HFFc6 (cell line): ENCODE measurements at regions not wholly inside any gene's neighbourhood (a gene's known extent, or its start where the extent isn't known, plus 50 kb on each side); places are given as distances from the start of the nearest gene placed in this dataset.

Source experiments
- DNase-seq: peaks from one replicate; pipeline ENCODE4 v3.0.0-alpha.2; 2018
- H3K27ac Mint-ChIP-seq: 2 replicates; pipeline ENCODE4 v1.8.0; 2020; ENCODE audit warnings: mild to moderate bottlenecking, mixed read lengths
- H3K27me3 Mint-ChIP-seq: 2 replicates; pipeline ENCODE4 v1.8.0; 2021; ENCODE audit warnings: mild to moderate bottlenecking, moderate library complexity, mixed read lengths; ENCODE audit not compliant: insufficient read depth
- H3K36me3 Mint-ChIP-seq: 2 replicates; pipeline ENCODE4 v1.8.0; 2021; ENCODE audit warnings: low read depth, mixed read lengths
- H3K4me1 Mint-ChIP-seq: 2 replicates; pipeline ENCODE4 v1.8.0; 2020; ENCODE audit warnings: low read depth, mixed read lengths
- H3K4me3 Mint-ChIP-seq: 2 replicates; pipeline ENCODE4 v1.8.0; 2020; ENCODE audit warnings: mild to moderate bottlenecking, moderate library complexity, mixed read lengths
- H3K9me3 Mint-ChIP-seq: 2 replicates; pipeline ENCODE4 v1.8.0; 2020; ENCODE audit warnings: mild to moderate bottlenecking, mixed read lengths
- TF ChIP-seq, protein P1 (sequence below): fragments of 200-600 bp; sonication (generic); IDR thresholded peaks from 2 replicates; pipeline ENCODE4 v1.5.0; 2021; ENCODE audit warnings: antibody characterized with exemption, mild to moderate bottlenecking

DNA sequence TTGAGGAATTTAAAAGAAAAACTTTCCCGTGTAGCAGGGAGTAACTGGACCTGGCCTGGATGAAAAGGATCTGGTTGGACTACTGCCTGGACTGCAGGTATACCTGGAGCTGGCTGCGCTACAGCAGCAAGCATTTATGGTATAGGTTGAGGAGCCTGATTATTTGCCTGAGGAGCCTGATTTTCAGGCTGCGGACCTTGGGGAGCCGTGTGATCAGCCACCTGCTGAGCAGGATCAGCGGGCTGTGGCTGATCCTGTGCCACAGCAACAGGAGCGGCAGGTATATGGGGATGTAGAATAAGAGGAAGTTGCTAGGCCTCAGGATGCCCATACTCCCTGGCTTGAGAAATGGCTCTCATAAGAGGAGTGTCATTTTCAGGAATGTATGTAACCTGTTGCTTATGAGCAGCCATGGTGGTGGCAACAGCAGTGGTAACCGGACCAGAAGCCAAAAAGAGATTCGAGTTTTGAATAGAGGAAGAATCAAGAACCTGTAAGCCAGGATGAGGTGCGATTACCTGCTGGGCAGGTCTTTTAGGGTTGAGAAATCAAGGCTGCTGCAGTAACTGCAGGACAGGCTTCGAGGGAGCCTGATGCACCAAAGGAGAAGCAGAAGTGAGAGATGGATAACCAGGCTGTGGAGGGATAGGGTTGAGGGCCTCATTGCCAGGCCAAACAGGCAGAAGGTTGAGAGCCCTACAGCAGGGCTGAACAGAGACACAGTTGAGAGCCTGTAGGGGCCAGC is 60.9 kb upstream of the ARL4D start:
- DNase-seq, result no peak
- H3K4me1 Mint-ChIP-seq, result peaks cover 54% of the 10 kb centered on the region
- peaks cover 7% of the 10 kb centered on the region for H3K27me3 Mint-ChIP-seq
- TF ChIP-seq, protein P1, sequence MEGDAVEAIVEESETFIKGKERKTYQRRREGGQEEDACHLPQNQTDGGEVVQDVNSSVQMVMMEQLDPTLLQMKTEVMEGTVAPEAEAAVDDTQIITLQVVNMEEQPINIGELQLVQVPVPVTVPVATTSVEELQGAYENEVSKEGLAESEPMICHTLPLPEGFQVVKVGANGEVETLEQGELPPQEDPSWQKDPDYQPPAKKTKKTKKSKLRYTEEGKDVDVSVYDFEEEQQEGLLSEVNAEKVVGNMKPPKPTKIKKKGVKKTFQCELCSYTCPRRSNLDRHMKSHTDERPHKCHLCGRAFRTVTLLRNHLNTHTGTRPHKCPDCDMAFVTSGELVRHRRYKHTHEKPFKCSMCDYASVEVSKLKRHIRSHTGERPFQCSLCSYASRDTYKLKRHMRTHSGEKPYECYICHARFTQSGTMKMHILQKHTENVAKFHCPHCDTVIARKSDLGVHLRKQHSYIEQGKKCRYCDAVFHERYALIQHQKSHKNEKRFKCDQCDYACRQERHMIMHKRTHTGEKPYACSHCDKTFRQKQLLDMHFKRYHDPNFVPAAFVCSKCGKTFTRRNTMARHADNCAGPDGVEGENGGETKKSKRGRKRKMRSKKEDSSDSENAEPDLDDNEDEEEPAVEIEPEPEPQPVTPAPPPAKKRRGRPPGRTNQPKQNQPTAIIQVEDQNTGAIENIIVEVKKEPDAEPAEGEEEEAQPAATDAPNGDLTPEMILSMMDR, result no peak
- no peaks in the 10 kb centered on the region for H3K9me3 Mint-ChIP-seq
- H3K4me3 Mint-ChIP-seq, result no peak overlapping the region
- no peak overlapping the region for H3K27ac Mint-ChIP-seq
- no peaks in the 10 kb centered on the region for H3K36me3 Mint-ChIP-seq

DNA sequence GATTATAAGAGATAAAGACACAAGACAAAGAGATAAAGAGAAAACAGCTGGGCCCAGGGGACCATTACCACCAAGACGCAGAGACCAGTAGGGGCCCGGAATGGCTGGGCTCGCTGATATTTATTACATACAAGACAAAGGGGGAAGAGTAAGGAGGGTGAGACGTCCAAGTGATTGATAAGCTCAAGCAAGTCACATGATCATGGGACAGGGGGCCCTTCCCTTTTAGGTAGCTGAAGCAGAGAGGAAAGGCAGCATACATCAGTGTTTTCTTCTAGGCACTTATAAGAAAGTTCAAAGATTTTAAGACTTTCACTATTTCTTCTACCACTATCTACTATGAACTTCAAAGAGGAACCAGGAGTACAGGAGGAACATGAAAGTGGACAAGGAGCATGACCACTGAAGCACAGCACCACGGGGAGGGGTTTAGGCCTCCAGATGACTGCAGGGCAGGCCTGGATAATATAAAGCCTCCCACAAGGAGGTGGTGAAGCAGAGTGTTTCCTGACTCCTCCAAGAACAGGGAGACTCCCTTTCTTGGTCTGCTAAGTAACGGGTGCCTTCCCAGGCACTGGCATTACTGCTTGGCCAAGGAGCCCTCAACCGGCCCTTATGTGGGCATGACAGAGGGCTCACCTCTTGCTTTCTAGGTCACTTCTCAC is 63.9 kb upstream of the ARL4D start:
- no peaks in the 10 kb centered on the region for H3K36me3 Mint-ChIP-seq
- H3K9me3 Mint-ChIP-seq, result no peaks in the 10 kb centered on the region
- H3K27ac Mint-ChIP-seq, result no peak overlapping the region
- DNase-seq, result no peak
- TF ChIP-seq, protein P1, result no peak
- peaks cover 7% of the 10 kb centered on the region for H3K27me3 Mint-ChIP-seq
- no peak overlapping the region for H3K4me3 Mint-ChIP-seq
- H3K4me1 Mint-ChIP-seq, result peaks cover 43% of the 10 kb centered on the region

DNA sequence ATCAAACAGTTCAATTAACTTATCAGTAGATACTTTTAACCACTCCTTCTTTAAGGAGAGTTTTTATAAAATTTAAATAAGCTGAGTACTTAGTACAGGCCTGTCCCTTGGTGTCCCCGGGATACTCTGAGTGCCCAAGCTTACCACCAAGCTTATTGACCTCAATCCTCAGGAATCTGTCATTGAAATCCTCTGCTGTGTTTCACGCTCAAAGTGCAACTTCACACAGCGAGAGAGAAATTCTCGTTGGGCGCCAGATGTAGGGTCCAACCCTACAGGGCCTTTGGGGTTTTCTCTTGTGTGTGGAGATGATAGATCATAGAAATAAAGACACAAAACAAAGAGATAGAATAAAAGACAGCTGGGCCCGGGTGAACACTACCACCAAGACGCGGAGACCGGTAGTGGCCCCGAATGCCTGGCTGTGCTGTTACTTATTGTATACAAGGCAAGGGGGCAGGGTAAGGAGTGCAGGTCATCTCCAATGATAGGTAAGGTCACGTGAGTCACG is 65.3 kb upstream of the ARL4D start:
- no peaks in the 10 kb centered on the region for H3K36me3 Mint-ChIP-seq
- H3K4me1 Mint-ChIP-seq, result peaks cover 46% of the 10 kb centered on the region
- no peak for DNase-seq
- TF ChIP-seq, protein P1, result no peak
- H3K27me3 Mint-ChIP-seq, result peaks cover 5% of the 10 kb centered on the region
- peak overlapping the region; percentile 57; the same call in 1 of the 2 replicates for H3K4me3 Mint-ChIP-seq
- peak overlapping the region; percentile 40 for H3K27ac Mint-ChIP-seq
- no peaks in the 10 kb centered on the region for H3K9me3 Mint-ChIP-seq

DNA sequence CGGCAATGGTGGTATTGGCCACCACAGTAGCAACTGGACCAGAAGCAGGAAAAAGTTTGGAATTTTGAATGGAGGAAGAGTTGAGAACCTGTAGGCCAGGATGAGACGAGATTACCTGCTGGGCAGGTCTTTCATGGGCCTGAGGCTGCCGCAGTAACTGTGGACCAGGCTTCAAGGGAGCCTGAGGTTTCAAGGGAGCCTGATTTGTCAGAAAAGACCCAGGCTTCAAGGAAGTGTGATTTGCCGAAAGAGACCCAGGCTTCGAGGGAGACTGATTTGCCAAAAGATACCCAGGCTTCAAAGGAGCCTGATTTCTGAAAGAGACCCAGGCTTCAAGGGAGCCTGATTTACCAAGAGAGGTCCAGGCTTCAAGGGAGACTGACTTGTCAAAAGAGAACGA is 66.6 kb upstream of the ARL4D start:
- H3K9me3 Mint-ChIP-seq, result no peaks in the 10 kb centered on the region
- no peaks in the 10 kb centered on the region for H3K36me3 Mint-ChIP-seq
- DNase-seq, result no peak
- no peak overlapping the region for H3K27ac Mint-ChIP-seq
- peaks cover 48% of the 10 kb centered on the region for H3K4me1 Mint-ChIP-seq
- H3K27me3 Mint-ChIP-seq, result no peaks in the 10 kb centered on the region; the same call in 1 of the 2 replicates
- TF ChIP-seq, protein P1, result no peak
- H3K4me3 Mint-ChIP-seq, result no peak overlapping the region

DNA sequence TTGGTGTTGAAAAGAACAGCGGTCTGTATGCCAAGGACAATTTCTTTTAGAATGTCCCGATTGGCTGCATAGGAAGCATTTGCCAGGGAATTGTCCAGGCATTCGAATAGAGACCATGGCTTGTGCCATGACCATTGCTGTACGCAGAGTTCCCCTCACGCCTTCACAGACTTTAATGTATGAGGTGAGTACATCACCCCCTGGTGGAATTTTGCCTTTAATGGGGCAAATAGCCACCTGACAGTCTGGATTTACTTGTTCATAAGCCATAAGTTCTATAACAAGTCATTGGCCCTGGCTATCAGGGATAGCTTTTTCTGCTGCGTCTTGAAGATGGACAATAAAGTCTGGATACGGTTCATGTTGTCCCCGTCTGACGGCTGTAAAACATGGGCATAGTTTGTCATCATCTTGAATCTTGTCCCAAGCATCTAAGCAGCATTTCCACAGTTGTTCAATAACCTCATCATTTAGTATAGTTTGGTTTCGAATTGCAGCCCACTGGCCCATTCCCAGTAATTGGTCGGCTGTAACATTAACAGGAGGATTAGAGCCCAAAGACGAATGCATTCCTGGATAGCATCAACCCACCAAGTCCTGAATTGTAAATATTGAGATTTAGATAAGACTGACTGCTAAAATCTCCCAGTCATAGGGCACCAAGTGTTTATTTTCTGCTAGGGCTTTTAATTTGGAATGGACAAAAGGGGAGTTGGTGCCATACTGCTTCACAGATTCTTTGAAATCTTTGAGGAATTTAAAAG is 67.7 kb upstream of the ARL4D start:
- Mint-ChIP-seq H3K27me3 (no peaks in the 10 kb centered on the region; the same call in 1 of the 2 replicates), H3K27ac (no peak overlapping the region), H3K36me3 (no peaks in the 10 kb centered on the region), H3K4me1 (peaks cover 58% of the 10 kb centered on the region), H3K9me3 (no peaks in the 10 kb centered on the region), H3K4me3 (no peak overlapping the region)
- TF ChIP-seq, protein P1, result 0 out of 2 replicates have a peak, but pooled peaks have one; percentile 31
- DNase-seq, result no peak
